Testis (tissue), 2 donors: ENCODE measurements at regions not wholly inside any gene's neighbourhood (a gene's known extent, or its start where the extent isn't known, plus 50 kb on each side); places are given as distances from the start of the nearest gene placed in this dataset.

ENCODE experiments used
- CTCF ChIP-seq, 3 experiments: fragments of 450-650 bp in 2 of 3; fragments of 200-600 bp in 1 of 3; sonication (generic) in 1 of 3; IDR thresholded peaks; one replicate each; pipeline ENCODE4 v1.5.1; 2016 to 2019; ENCODE audit warnings: antibody characterized with exemption in 3 of 3, mild to moderate bottlenecking in 2 of 3, moderate library complexity in 1 of 3
- POLR2A ChIP-seq: fragments of 450-650 bp; IDR thresholded peaks from one replicate; pipeline ENCODE4 v1.6.1; 2017; ENCODE audit warnings: antibody characterized with exemption, mild to moderate bottlenecking, moderate library complexity

- TF ChIP-seq CTCF (IDR thresholded peaks at IDR 0.05) = no peak
- no peak for TF ChIP-seq POLR2A
Measured at GRCh38 chr6:100309174-100309573, 155.5 kb downstream of the SIM1 start.
